Vagina (tissue), 2 donors: ENCODE measurements at regions not wholly inside any gene's neighbourhood (a gene's known extent, or its start where the extent isn't known, plus 50 kb on each side); places are given as distances from the start of the nearest gene placed in this dataset.

Experiments used
- POLR2A ChIP-seq, 2 donors: fragments of 450-650 bp; IDR thresholded peaks; one replicate each; pipeline ENCODE4 v1.6.1; 2017; ENCODE audit warnings: antibody characterized with exemption in 2 of 2, mild to moderate bottlenecking in 2 of 2, moderate library complexity in 2 of 2
- POLR2AphosphoS5 ChIP-seq, 2 donors: sonication (generic); formaldehyde crosslinking; IDR thresholded peaks; one replicate each; pipeline ENCODE4 v1.9.0; 2017; ENCODE audit warnings: antibody characterized with exemption in 2 of 2, mild to moderate bottlenecking in 2 of 2, low read depth in 1 of 2; ENCODE audit not compliant: insufficient read depth in 1 of 2
- TF ChIP-seq, protein P1 (sequence below), 3 experiments: fragments of 450-650 bp in 2 of 3; fragments of 200-600 bp in 1 of 3; sonication (generic) in 1 of 3; IDR thresholded peaks; one replicate each; pipeline ENCODE4 v1.5.1; 2017 to 2019; ENCODE audit warnings: antibody characterized with exemption in 3 of 3, mild to moderate bottlenecking in 2 of 3, moderate library complexity in 2 of 3

GRCh38 chr12:58814036-58814435 is 106.3 kb downstream of the LRIG3 start:
- TF ChIP-seq POLR2A (IDR thresholded peaks at IDR 0.05) (no peak), POLR2AphosphoS5 (IDR thresholded peaks at IDR 0.05; ENCODE audit: insufficient read depth in 1 of 2, low read depth in 1 of 2) (no peak)
- TF ChIP-seq, protein P1, sequence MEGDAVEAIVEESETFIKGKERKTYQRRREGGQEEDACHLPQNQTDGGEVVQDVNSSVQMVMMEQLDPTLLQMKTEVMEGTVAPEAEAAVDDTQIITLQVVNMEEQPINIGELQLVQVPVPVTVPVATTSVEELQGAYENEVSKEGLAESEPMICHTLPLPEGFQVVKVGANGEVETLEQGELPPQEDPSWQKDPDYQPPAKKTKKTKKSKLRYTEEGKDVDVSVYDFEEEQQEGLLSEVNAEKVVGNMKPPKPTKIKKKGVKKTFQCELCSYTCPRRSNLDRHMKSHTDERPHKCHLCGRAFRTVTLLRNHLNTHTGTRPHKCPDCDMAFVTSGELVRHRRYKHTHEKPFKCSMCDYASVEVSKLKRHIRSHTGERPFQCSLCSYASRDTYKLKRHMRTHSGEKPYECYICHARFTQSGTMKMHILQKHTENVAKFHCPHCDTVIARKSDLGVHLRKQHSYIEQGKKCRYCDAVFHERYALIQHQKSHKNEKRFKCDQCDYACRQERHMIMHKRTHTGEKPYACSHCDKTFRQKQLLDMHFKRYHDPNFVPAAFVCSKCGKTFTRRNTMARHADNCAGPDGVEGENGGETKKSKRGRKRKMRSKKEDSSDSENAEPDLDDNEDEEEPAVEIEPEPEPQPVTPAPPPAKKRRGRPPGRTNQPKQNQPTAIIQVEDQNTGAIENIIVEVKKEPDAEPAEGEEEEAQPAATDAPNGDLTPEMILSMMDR (IDR thresholded peaks at IDR 0.05): no peak
